ENCODE measurements at regions not wholly inside any gene's neighbourhood (a gene's known extent, or its start where the extent isn't known, plus 50 kb on each side); places are given as distances from the start of the nearest gene placed in this dataset.
"Not testable (repeated sequence)": the region's sequence is repeated elsewhere in the genome, so short reads cannot be mapped to it uniquely, and the experiment has no call there.

DNA sequence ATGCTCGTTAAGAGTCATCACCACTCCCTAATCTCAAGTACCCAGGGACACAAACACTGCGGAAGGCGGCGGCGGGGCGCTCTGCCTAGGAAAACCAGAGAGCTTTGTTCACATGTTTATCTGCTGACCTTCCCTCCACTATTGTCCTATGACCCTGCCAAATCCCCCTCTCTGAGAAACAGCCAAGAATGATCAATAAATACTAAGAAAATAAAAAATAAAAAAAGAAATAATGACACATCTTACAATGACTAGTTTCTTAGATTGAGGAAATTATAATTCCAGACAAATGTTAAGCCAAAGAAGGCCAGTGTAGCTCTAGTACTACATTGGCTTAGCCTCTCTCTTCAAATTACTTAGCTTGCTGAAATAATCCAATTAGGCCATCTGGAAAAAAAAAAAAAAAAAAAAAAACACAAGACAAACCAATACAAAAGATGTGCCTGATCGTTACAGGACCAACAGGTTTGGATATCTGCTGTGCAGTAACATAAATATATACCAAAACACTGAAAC lies 58.0 kb downstream of the ANXA2R start (continued):
- TF ChIP-seq CREB1 (IDR thresholded peaks at IDR 0.05) (no peak), JUN (IDR thresholded peaks at IDR 0.05; ENCODE audit: low read depth, low read length) (no peak), TEAD4 (IDR thresholded peaks at IDR 0.05; ENCODE audit: low read depth, low read length) (no peak), ASH2L (IDR thresholded peaks at IDR 0.05; ENCODE audit: low read length) (no peak), POLR2AphosphoS5 (IDR thresholded peaks at IDR 0.05; ENCODE audit: low read depth, low read length) (no peak), BRCA1 (IDR thresholded peaks at IDR 0.05; ENCODE audit: low read depth, low read length) (no peak)

DNA sequence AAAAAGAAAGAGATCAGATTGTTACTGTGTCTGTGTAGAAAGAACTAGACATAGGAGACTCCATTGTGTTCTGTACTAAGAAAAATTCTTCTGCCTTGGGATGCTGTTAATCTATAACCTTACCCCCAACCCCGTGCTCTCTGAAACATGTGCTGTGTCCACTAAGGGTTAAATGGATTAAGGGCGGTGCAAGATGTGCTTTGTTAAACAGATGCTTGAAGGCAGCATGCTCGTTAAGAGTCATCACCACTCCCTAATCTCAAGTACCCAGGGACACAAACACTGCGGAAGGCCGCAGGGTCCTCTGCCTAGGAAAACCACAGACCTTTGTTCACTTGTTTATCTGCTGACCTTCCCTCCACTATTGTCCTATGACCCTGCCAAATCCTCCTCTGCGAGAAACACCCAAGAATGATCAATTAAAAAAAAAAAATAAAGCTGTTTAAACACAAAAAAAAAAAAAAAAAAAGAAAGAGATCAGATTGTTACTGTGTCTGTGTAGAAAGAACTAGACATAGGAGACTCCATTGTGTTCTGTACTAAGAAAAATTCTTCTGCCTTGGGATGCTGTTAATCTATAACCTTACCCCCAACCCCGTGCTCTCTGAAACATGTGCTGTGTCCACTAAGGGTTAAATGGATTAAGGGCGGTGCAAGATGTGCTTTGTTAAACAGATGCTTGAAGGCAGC lies 58.6 kb downstream of the ANXA2R start:
- H3K4me2 ChIP-seq (ENCODE audit: insufficient read depth in 1 of 2, low read depth in 2 of 2, low read length in 2 of 2); H2BK120ac ChIP-seq (replicated peaks; ENCODE audit: low read depth, low read length); H4K5ac ChIP-seq (ENCODE audit: insufficient read length, low read depth, low read length); H4K91ac ChIP-seq (replicated peaks; ENCODE audit: insufficient read length, low read length); H3K79me2 ChIP-seq (ENCODE audit: control insufficient read depth in 1 of 2, insufficient read depth in 2 of 2, low read length in 2 of 2); H2BK12ac ChIP-seq (ENCODE audit: low read depth, low read length); H3K27ac ChIP-seq (ENCODE audit: low read depth, low read length); H4K20me1 ChIP-seq (replicated peaks in 1 of 2; ENCODE audit: control insufficient read depth in 1 of 2, insufficient read depth in 2 of 2, low read length in 2 of 2); H3K23ac ChIP-seq (ENCODE audit: insufficient read length); H3K14ac ChIP-seq (ENCODE audit: insufficient read length); H3K4ac ChIP-seq (replicated peaks; ENCODE audit: insufficient read length, low read depth, low read length); H3K18ac ChIP-seq (ENCODE audit: extremely low read depth, low read length); H3K4me3 ChIP-seq (ENCODE audit: extremely low read depth in 1 of 4, insufficient read depth in 2 of 4, low read depth in 3 of 4, low read length in 4 of 4); H2BK5ac ChIP-seq (ENCODE audit: low read depth, low read length); H2AK5ac ChIP-seq (ENCODE audit: low read depth, low read length); H3K23me2 ChIP-seq (ENCODE audit: low read depth, low read length); H2BK15ac ChIP-seq (ENCODE audit: low read length); DNase-seq (ENCODE audit: low read depth in 1 of 2, low spot score in 2 of 2); H3K27me3 ChIP-seq (replicated peaks in 1 of 4; ENCODE audit: control insufficient read depth in 3 of 4, extremely low read depth in 1 of 4, insufficient read depth in 3 of 4, low read length in 3 of 4); H3K36me3 ChIP-seq (ENCODE audit: control insufficient read depth in 2 of 4, insufficient read depth in 4 of 4, low read length in 3 of 4); H2BK20ac ChIP-seq (ENCODE audit: low read length); H3K56ac ChIP-seq (replicated peaks; ENCODE audit: insufficient read length, low read depth, low read length); H3K4me1 ChIP-seq (replicated peaks in 1 of 4; ENCODE audit: control insufficient read depth in 3 of 4, insufficient read depth in 4 of 4, low read length in 3 of 4); FAIRE-seq; H3K79me1 ChIP-seq (ENCODE audit: low read depth, low read length); H4K8ac ChIP-seq (ENCODE audit: extremely low read depth, insufficient read depth, low read length); H2AFZ ChIP-seq (ENCODE audit: low read length); H3K9ac ChIP-seq (replicated peaks in 1 of 4; ENCODE audit: extremely low read depth in 1 of 4, low read depth in 3 of 4, low read length in 3 of 4): not testable (repeated sequence)
- H3K9me3 ChIP-seq (ENCODE audit: insufficient read depth in 2 of 2, low read depth in 1 of 2, low read length in 1 of 2) = peaks cover 0 to 22% of the 10 kb centered on the region in 2 experiments; a peak in 2 of 4 replicates
- CTCF ChIA-PET (ENCODE audit: partially characterized antibody) = interaction anchor here (1.2 kb wide), 1 partner anchor 47 kb away, joined by 5 read pairs; no protein-coding TSS in a partner anchor
- WGBS, 2 experiments (ENCODE audit: extremely low coverage in 1 of 2, insufficient coverage in 1 of 2, insufficient read length in 1 of 2, insufficient replicate concordance in 2 of 2, low coverage in 1 of 2, low lambda C conversion rate in 2 of 2, missing lambda C conversion rate in 1 of 2) = no CpG with 5 or more reads among the region's 8 CpGs
- POLR2A ChIA-PET (ENCODE audit: partially characterized antibody) = interaction anchor here (1.0 kb wide), 1 partner anchor 11 kb away, joined by 3 read pairs; no protein-coding TSS in a partner anchor
